GM19397 (cell line): ENCODE measurements at regions not wholly inside any gene's neighbourhood (a gene's known extent, or its start where the extent isn't known, plus 50 kb on each side); places are given as distances from the start of the nearest gene placed in this dataset.
"Not testable (repeated sequence)": the region's sequence is repeated elsewhere in the genome, so short reads cannot be mapped to it uniquely, and the experiment has no call there.

Experiments used
- ATAC-seq: cut with Tn5 transposase; IDR thresholded peaks from one replicate; pipeline ENCODE4 v1.9.1; 2021; ENCODE audit warnings: mild to moderate bottlenecking, moderate library complexity; ENCODE audit not compliant: unreplicated experiment

DNA sequence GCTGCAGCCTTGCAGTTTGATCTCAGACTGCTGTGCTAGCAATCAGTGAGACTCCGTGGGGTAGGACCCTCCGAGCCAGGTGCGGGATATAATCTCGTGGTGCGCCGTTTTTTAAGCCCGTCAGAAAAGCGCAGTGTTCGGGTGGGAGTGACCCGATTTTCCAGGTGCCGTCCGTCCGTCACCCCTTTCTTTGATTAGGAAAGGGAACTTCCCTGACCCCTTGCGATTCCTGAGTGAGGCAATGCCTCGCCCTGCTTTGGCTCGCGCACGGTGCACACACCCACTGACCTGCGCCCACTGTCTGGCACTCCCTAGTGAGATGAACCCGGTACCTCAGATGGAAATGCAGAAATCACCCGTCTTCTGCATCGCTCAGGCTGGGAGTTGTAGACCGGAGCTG is 203.2 kb downstream of the SNCAIP start:
- ATAC-seq, result not testable (repeated sequence)

DNA sequence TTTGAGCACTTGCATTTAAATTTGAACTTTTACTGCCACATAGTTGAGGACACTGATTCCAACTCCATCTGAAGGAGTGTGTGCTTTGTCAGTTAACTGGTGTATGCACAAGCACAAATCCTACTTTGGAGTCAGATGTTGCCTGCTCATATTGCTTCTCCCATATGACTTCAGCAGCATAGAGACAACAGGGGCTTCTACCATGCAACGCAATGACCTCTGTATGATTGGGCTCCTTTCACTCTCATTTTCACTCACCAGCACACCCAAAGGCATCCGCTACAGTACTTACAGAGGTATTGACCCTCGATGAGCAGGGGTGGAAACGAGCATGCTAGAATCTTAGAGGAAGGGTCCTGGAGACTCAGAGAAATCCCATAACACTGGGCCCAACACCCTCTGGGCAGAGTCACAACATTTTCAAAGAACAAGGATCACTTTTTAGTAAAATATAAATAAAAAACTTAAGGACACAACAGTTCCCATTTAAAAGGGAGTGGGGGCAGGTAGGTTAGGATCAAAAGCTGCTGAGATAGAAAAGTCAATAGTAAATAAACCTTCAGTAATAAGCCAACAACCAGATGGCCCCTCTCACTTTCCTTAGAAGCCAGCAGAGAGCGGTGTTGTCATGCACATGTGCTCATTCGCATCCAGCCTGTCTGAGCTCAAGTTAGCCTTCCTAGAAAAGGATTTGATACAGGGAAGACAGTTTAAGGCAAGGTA is 203.8 kb downstream of the SNCAIP start:
- no peak for ATAC-seq

DNA sequence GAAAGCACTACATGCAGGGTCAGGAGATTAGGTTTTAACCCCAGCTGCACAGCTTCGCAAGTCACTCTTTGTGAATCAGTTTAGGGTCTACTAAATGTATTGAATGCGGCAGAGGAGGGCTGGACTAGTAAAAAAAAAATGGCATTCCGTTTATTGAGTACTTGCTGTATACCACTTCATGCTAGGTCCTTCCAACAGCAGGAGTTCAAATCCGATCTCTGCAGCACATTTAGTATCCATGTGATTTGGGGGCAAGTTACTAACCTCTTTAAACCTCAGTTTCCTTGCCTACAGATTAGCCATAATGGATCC is 204.4 kb downstream of the SNCAIP start:
- ATAC-seq, result no peak

DNA sequence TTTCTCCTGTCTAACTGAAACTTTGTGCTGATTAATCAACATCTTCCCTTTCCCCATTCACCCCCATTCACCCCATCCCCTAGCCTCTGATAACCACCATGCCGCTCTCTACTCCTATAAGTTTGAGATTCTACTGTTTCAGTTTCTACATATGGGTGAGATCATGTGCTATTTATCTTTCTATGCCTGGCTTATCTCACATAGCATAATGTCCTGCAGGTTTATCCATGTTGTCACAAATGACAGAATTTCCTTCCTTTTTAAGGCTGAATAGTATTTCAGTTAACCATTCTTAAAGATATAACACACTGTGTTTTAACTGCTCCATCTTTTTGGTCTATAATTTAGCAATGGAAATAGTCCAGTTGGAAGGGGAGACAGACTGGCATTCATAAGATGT is 205.1 kb downstream of the SNCAIP start:
- no peak for ATAC-seq

- ATAC-seq, result no peak
Measured at GRCh38 chr5:122523776-122524175, 211.7 kb downstream of the SNCAIP start.

- no peak for ATAC-seq
Measured at GRCh38 chr5:122527547-122527946, 215.5 kb downstream of the SNCAIP start.

GRCh38 chr5:122532035-122532434 is 220.0 kb downstream of the SNCAIP start:
- no peak for ATAC-seq

DNA sequence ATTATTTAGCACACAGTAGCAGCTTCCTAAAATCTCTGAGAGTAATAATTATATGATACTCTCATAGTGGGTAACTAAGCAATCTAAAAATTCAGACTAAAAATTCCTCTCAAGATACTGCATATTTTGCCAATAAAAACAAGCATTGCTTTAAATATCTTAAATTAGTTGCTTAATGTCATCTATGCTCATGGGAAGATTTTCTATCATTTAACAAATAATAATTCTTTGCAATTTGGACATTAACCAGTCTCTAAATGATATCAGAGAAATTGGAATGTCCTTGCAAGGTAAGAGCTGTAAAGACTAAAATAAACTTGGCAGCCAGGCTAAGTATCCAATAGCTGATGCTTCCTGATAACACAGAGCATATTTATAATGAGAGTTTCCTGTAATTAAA is 221.8 kb downstream of the SNCAIP start:
- no peak for ATAC-seq

DNA sequence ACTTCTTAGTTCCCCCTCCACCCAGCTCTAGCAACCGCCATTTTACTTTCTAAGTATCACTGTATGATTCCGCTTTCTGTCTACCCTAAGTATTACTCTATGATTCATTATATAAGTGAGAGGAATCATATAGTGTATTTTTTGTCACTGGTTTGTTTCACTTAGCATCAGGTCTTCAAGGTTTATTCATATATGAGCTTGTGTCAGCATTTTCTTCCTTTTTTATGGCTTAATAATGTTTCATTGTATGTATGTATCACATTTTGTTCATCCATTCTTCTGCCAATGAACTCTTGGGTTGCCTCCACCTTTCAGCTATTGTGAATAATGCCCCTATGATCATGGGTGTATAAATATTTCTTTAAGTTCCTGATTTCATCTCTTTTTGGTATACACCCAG is 222.8 kb downstream of the SNCAIP start:
- ATAC-seq, result no peak

GRCh38 chr5:122541388-122541787 is 229.4 kb downstream of the SNCAIP start:
- ATAC-seq, result no peak

GRCh38 chr5:122545986-122546385 is 228.9 kb upstream of the SNX2 start:
- ATAC-seq, result no peak

- ATAC-seq, result no peak
Measured at GRCh38 chr5:122547219-122547618, 227.7 kb upstream of the SNX2 start.

- ATAC-seq, result no peak
Measured at GRCh38 chr5:122547669-122548068, 227.2 kb upstream of the SNX2 start.

DNA sequence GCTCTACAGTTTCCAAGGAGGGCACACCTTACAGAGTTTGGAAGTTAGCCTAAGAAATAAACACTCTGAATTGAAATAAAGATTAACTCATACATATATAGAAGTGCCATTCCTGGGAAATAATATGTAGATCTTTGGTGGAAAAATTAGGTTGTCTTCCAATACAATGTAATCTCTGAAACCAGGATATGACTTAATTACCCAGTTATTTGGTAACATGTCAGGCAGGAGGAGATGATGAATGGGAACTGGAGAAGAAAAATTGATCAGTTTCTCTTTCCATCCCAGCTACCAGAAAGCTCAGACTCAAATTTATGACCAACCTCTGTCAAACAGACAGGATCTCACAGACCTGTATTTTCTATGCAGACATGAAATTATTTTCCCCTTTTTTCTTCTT is 215.2 kb upstream of the SNX2 start:
- ATAC-seq, result no peak

GRCh38 chr5:122561209-122561608 is 213.7 kb upstream of the SNX2 start:
- ATAC-seq, result no peak

DNA sequence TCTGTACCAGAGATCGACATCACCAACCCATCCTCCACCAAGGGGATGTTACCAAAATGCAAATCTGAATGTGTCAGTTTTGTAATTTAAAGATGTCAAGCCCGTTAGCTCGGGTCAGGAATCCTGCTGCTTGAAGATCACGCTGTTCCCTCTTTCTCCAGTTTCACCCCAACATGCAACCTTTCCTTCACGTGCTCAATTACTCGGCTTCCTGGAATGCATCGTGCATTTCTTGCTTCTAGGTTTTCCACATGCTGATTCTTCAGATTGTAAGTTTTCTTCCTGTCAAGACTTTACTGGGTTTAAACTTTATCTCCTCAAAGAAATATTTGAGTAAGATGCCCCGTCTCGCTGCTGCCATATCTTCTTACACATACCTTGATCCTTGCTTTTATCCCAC is 209.5 kb upstream of the SNX2 start:
- no peak for ATAC-seq

DNA sequence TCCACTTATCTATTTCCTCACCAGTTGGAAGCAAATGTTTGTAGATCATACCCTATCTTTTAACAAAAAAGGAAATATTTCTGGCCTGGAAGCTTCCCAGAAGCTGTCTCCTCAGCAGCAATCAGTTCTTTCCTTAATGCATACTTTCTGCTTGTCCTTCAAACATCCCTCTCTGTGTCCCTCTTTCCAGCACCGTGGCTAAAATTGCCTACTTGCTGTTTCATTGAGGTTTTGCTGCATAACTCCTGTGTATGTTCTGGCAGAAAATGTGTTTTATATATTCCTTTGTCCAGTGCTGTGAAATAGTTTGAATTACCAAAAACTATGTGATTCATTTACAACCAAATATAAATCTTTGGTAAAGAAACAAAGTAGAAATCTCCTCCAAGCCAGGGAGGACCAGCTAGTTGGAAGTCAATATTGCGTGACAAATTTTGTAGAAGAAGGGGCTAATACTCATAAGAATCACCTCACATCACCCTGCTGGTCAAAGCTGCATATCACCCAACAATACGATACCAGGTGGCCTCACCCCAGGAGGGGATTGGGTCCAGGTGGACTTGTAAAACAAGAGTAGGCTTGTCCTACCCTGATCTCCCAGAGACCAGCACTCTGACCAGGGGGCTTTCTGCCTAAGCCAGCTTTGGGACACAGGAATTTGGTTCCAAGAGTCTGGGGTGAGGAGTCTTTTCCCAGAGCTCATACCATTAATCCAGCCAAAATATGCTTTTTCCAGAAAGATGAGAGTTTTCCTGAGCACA is 198.4 kb upstream of the SNX2 start:
- no peak for ATAC-seq

GRCh38 chr5:122581629-122582028 is 193.3 kb upstream of the SNX2 start:
- no peak for ATAC-seq

GRCh38 chr5:122584411-122585300 is 190.2 kb upstream of the SNX2 start:
- no peak for ATAC-seq

- no peak for ATAC-seq
Measured at GRCh38 chr5:122585371-122585770, 189.5 kb upstream of the SNX2 start.

DNA sequence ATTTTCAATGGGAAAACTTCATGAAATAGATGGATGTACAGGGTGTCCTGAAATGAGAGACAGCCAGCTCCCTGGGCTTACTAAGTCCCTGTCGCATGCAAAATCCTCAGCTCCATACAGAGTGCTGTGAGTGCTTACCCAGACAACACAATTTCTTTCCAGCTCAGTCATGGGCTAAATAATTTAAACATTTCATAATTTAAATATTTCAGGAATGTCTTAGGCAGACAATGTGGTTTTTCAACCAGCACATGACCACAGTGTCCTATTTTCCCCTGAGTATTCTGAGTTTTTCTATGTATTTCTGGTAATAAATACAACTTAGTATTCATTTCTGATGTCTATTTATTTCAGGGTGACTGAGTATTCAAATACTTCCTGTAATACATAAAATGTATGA is 188.5 kb upstream of the SNX2 start:
- no peak for ATAC-seq

DNA sequence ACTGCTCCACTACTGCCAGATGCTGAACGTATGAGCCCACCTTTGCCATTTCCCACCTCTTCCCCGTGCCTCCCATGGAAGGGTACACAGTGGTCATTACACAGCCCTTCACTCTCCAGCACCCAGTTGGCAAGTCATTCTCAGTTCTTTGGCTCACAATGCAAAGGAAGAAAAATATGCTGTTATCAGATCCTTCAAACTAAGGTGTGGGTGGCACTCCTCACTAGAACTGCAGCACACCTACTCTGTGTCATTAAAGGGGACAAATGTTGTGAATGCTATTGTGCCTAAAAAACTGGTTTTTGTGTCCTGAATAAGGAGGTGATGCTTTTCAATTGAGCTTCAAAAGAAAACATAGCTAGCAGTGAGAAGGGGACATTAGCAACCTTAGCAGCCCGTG is 183.1 kb upstream of the SNX2 start:
- ATAC-seq, result no peak
